HG02763 (cell line): ENCODE measurements at regions not wholly inside any gene's neighbourhood (a gene's known extent, or its start where the extent isn't known, plus 50 kb on each side); places are given as distances from the start of the nearest gene placed in this dataset.
"Not testable (repeated sequence)": the region's sequence is repeated elsewhere in the genome, so short reads cannot be mapped to it uniquely, and the experiment has no call there.

Source experiments
- ATAC-seq: cut with Tn5 transposase; IDR thresholded peaks from one replicate; pipeline ENCODE4 v1.9.1; 2021; ENCODE audit warnings: mild to moderate bottlenecking, moderate library complexity; ENCODE audit not compliant: unreplicated experiment

DNA sequence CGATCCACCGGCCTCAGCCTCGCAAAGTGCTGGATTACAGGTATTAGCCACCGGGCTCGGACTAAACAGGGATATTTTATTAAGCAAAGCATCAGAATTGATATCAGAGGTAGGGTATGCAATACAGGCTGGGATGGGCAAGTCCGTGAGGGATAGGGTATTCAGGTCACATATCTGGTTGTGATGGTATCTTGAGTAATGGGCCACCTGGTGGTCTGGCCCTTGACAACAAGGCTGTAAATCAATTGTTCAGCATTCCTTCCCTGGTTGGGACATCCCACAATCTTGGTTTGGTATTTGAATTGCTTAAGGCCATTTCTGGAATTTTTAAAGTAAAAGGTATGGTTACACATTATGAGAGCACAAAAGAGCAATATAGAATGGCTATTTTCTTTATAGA, 1588.0 kb downstream of the SLITRK1 start:
- ATAC-seq = no peak

GRCh38 chr13:82292334-82292733, 1589.9 kb downstream of the SLITRK1 start:
- no peak for ATAC-seq

GRCh38 chr13:82291852-82292251, 1590.4 kb downstream of the SLITRK1 start:
- no peak for ATAC-seq

DNA sequence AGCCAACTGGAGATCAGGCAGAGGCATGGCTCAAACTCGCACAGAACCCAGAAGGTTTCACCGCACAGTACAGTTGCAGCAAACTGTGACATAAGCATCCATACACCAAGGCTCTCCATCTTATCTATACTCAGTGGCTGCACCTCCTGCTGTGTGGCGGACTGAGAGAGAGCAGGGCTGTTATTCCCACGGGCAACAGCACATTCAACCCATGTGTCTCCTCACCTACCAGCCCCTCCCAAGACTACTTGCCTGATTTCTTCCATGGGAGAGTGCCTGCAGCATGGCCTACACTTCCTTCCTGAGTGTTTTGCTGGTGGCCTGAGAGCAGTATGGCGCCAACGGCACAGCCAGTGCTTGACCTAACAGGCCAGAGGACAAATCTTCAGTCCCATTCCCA, 1606.6 kb downstream of the SLITRK1 start:
- ATAC-seq = no peak

DNA sequence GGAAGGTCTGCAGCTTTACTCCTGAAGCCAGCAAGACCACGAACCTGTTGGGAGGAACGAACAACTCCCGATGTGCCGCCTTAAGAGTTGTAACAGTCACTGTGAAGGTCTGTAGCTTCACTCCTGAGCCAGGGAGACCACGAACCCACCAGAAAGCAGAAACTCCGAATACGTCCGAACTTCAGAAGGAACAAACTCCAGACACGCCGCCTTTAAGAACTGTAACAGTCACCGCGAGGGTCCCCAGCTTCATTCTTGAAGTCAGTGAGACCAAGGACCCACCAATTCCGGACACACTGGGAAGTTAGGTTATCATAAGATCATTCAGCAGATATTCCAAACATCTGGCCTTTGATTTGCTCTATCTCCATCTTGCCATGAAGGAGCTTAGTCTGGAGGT, 1623.0 kb downstream of the SLITRK1 start:
- ATAC-seq = no peak

GRCh38 chr13:82257790-82258507, 1624.3 kb downstream of the SLITRK1 start:
- ATAC-seq = no peak

DNA sequence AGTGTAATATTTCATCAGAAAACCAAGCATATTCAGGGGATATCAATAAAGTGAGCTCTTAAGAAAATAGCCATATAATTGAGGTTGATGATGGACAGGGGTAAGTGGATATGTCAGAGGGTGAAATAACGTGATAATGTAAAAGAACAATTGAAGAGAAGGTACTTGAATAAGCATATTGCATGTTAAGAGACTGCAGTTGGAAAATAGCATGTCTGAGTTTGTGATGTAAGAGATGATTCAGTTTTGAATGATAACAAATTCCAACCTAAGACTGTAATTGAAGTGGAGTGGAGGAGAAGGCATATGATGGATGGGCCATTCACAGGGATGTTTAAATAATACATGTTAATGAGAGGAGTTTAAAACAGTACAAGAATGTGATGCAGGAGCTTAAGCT, 1633.5 kb downstream of the SLITRK1 start:
- ATAC-seq = no peak

DNA sequence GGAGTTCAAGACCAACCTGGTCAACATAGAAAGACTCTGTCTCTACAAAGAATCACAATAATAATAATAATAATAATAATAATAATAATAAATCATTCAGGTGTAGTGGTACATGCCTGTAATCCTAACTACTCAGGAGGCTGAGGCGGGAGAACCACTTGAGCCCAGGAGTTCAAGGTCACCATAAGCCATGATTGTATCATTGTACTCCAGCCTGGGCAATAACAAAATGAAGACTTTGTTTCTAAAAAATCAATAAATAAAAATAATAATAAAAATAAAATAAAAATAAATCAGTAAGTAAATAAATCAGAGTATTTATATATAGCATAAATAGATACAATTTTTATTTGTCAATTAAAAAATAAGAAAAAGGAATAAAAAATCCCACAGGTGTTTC, 1636.4 kb downstream of the SLITRK1 start:
- no peak for ATAC-seq

DNA sequence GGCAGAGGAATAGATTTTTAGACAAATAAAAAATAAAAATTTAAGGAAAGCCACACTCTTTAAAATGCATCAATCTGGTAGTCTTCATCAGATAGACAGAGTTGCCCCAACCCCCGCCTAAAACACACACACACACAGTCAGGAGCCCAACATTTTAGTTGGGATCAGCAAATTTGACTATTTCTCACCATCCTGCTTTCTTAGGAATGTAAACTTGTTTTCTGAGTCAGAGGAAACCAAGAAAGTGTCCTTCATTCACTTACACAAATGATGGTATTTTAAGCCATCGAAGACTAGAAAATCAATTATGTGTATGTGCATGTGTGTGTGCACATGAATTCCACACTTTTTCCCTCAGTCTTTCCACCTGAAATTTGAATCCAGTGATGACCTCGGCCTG, 1657.5 kb downstream of the SLITRK1 start:
- no peak for ATAC-seq

- no peak for ATAC-seq
These were observed 1660.7 kb downstream of the SLITRK1 start for GRCh38 chr13:82221621-82222020.

DNA sequence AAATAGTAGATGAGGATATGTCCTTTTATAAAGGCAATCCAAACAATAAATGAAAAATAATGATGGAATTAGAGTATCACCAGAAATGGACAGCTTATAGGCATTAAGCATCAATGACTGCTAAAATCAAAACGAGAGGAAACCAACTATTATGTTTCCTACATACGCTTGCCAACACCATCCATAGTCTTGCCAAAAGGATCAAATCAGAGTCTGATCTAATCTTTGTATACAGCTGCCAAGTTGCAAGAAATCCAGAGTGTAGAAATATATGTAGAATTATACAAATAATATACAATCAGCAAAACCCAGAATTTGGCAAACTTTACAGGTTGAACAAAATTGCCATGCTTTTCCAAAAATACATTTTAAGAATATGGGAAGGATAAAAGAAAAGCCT, 1661.6 kb downstream of the SLITRK1 start:
- no peak for ATAC-seq

DNA sequence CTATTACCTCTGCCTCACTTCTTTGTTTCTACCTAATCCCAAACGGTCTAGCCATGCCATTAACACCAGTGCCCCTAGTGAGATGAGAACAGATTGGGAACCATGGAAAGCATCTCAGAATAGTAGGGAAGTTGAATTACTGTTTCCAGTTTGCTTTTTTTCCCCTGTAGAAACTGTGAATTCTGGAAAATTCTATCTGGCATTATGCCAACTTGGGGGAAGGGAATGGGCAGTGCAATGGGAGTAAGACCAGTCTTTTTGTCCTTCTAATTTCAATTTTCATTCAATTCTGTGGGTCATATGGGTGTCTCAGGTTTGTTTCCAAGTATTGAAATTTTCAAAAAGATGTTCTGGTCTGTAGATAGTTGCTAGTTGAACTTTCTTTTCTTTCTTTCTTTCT, 1666.1 kb downstream of the SLITRK1 start:
- ATAC-seq = no peak

DNA sequence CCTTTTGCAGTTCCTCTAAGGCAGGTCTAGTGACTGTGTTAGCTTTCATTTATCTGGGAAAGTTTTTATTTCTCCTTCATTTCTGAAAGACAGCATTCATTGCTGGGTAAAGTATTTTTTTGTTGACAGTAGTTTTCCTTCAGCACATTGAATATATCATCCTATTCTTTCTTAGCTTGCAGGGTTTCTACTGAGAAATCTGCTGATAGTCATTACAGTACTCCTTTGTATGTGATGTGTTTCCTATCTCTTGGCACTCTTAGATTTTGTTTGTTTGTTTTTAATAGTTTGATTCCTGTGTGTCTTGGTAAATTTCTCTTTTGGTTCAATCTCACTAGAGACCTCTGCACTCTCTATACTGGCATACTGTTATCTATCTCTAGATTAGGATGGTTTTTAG, 1667.9 kb downstream of the SLITRK1 start:
- ATAC-seq = no peak

DNA sequence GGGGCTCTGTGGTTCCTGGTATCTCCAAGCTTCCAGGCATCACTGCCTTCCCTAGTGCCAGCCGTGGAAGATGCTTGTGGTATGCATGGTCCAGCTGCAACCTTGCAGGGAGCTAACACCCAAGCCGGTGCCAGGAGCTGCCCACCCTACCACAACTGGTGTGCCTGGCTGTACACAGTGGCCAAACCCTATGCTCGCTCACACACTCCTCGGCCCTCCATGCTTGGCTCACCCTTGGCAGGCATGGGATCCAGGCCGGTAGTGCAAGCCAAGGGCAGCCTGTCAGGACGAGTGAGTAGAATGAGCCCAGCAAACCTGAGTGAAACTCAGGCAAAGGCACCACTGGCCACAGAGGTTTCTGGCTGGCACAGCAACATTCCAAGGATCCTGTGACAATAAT, 1676.0 kb downstream of the SLITRK1 start:
- ATAC-seq = no peak

DNA sequence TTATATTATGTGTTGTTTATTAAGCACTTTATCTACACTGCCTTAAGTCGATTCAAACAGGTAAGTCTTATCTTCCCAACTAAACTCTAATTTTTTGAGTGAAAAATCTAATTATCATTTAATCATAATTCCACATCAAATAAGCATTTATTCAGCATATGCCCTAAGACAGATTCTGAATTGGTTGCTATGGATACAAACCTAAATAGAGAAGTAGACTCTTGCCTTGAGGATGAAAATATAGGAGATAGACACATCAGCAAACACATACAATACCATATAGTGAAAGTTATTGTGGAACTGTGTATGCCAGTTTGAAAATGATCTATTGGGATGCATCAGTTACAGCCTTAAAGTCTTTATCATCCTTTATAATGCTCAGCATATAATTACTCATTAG, 1679.9 kb downstream of the SLITRK1 start:
- no peak for ATAC-seq

- no peak for ATAC-seq
These were observed 1686.2 kb downstream of the SLITRK1 start for GRCh38 chr13:82196087-82196486.

GRCh38 chr13:82187227-82187626, 1695.0 kb downstream of the SLITRK1 start:
- ATAC-seq = no peak

DNA sequence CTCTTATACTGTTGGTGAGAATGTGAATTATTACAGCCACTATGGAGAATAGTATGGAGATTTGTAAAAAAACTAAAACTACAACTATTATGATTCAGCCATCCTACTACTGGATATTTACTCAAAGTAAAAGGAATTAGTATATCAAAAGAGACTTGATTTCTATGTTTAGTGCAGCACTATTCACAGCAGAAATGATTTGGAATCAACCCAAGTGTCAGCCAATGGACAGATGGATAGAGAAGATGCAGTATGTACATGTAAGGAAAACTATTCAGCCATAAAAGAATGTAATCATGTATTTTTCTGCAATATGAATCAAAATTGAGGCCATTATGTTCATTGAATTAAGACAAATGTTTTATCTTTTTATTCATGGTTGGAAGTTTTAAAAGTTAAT, 1705.5 kb downstream of the SLITRK1 start:
- no peak for ATAC-seq

- ATAC-seq = no peak
These were observed 1716.7 kb downstream of the SLITRK1 start for GRCh38 chr13:82165396-82166174.

DNA sequence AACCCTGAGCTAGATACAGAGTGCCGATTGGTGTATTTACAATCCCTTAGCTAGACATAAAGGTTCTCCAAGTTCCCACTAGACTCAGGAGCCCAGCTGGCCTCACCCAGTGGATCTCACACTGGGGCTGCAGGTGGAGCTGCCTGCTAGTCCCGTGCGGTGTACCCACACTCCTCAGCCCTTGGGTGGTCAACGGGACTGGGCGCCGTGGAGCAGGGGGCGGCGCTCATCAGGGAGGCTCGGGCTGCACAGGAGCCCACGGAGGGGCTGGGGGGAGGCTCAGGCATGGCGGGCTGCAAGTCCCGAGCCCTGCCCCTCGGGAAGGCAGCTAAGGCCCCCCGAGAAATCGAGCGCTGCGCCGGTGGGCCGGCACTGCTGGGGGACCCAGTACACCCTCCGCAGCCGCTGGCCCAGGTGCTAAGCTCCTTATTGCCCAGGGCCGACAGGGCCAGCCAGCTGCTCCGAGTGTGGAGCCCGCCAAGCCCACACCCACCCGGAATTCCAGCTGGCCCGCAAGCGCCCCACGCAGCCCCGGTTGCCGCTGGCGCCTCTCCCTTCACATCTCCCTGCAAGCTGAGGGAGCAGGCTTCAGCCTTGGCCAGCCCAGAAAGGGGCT, 1717.4 kb downstream of the SLITRK1 start:
- ATAC-seq = not testable (repeated sequence)

GRCh38 chr13:82147526-82147925, 1734.7 kb downstream of the SLITRK1 start:
- ATAC-seq = no peak

DNA sequence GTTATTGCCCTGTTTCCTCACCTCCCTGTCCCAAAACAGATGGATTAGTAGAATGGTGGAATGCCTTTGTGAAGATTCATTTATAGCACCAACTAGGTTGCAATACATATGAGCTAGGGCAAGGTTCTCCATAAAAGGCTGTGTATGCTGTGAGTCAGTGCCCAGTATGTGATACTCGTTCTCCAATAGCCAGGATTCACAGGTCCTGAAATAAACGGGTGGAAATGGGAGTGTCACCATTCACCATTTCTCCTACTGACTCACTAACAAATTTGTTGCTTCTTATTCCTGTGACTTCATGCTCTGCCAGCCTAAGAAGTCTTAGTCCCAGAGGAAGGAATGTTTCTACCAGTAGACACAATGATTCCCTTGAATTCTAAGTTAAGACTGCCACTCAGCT, 1745.4 kb downstream of the SLITRK1 start:
- no peak for ATAC-seq
